ENCODE measurements at regions not wholly inside any gene's neighbourhood (a gene's known extent, or its start where the extent isn't known, plus 50 kb on each side); places are given as distances from the start of the nearest gene placed in this dataset.
A peak's percentile ranks its signal among the peaks of the same experiment; 100 is the strongest.

DNA sequence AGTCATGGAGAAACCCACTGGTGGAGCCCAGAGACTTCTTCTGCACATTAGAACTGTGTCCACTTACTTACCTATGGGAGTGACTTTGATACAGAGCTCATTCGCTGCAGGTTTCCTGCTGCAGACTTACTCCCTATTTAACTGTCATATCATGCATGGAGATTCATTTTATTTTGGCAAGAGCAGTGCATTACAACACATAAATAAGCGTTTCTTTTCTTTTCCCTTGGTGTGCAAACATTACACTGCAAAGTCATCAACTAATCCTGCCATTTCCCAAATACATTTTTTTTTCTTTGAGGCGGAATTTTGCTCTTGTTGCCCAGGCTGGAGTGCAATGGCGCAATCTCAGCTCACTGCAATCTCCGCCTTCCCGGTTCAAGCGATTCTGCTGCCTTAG lies 230.9 kb upstream of the SFRP2 start:
- H3K27ac Mint-ChIP-seq, result no peak overlapping the region
- H3K4me3 Mint-ChIP-seq, result no peak overlapping the region
- no peak for ATAC-seq
- no peak overlapping the region for H3K27ac ChIP-seq (ENCODE audit: low read length)
- H3K9me3 ChIP-seq (ENCODE audit: control insufficient read depth, insufficient read depth, low read length), result no peaks in the 10 kb centered on the region
- TF ChIP-seq, protein P1, sequence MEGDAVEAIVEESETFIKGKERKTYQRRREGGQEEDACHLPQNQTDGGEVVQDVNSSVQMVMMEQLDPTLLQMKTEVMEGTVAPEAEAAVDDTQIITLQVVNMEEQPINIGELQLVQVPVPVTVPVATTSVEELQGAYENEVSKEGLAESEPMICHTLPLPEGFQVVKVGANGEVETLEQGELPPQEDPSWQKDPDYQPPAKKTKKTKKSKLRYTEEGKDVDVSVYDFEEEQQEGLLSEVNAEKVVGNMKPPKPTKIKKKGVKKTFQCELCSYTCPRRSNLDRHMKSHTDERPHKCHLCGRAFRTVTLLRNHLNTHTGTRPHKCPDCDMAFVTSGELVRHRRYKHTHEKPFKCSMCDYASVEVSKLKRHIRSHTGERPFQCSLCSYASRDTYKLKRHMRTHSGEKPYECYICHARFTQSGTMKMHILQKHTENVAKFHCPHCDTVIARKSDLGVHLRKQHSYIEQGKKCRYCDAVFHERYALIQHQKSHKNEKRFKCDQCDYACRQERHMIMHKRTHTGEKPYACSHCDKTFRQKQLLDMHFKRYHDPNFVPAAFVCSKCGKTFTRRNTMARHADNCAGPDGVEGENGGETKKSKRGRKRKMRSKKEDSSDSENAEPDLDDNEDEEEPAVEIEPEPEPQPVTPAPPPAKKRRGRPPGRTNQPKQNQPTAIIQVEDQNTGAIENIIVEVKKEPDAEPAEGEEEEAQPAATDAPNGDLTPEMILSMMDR (IDR thresholded peaks at IDR 0.05), result no peak
- no peaks in the 10 kb centered on the region for H3K4me1 ChIP-seq (ENCODE audit: control insufficient read depth, insufficient read depth, low read length)
- H3K27me3 ChIP-seq (ENCODE audit: control insufficient read depth, insufficient read depth, low read length), result no peaks in the 10 kb centered on the region
- intact Hi-C loops (cut with micrococcal nuclease), result no loop called here
- H3K4me1 Mint-ChIP-seq, result no peaks in the 10 kb centered on the region
- H3K9me3 Mint-ChIP-seq, result no peaks in the 10 kb centered on the region
- H3K4me3 ChIP-seq (ENCODE audit: low read length), result no peak overlapping the region
- H3K36me3 Mint-ChIP-seq, result no peaks in the 10 kb centered on the region
- 91% methylated on average over 7 of the region's 7 CpGs for WGBS (ENCODE audit: insufficient coverage)
- no peak for DNase-seq
- no peaks in the 10 kb centered on the region for H3K36me3 ChIP-seq (ENCODE audit: control insufficient read depth, insufficient read depth, low read length)
- no peaks in the 10 kb centered on the region for H3K27me3 Mint-ChIP-seq (ENCODE audit: low read depth in 2 of 2)

DNA sequence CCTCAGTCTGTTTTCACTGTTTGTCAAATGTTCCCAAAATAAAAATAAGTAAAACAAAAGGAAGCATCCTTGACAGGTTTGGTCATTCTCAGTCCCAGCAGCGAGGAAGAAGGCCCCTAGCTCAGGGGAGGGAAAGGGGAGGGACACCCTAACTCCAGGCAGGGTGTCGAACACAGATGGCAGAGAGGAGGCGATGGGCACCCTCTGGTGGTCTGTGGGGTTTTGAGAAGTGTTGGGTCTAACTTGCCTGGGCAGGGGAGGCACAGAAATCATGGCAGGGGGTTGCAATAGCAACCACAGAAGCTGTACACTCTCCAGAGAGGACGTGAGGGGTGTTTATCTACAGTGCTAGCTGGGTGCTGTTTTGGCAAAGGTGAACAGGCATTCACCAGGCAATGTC lies 229.8 kb upstream of the SFRP2 start:
- H3K27me3 Mint-ChIP-seq (ENCODE audit: low read depth in 2 of 2), result no peaks in the 10 kb centered on the region
- DNase-seq, result peak in 1 of 2 donors; percentile 42
- Histone ChIP-seq H3K4me3 (ENCODE audit: low read length) (no peak overlapping the region), H3K36me3 (ENCODE audit: control insufficient read depth, insufficient read depth, low read length) (no peaks in the 10 kb centered on the region), H3K27me3 (ENCODE audit: control insufficient read depth, insufficient read depth, low read length) (no peaks in the 10 kb centered on the region), H3K9me3 (ENCODE audit: control insufficient read depth, insufficient read depth, low read length) (no peaks in the 10 kb centered on the region), H3K27ac (ENCODE audit: low read length) (no peak overlapping the region), H3K4me1 (ENCODE audit: control insufficient read depth, insufficient read depth, low read length) (no peaks in the 10 kb centered on the region)
- no peaks in the 10 kb centered on the region for H3K9me3 Mint-ChIP-seq
- H3K27ac Mint-ChIP-seq, result no peak overlapping the region
- no peaks in the 10 kb centered on the region for H3K4me1 Mint-ChIP-seq
- intact Hi-C loops (cut with micrococcal nuclease), result no loop called here
- TF ChIP-seq, protein P1 (IDR thresholded peaks at IDR 0.05), result no peak
- ATAC-seq, result no peak
- 33% methylated on average over 4 of the region's 4 CpGs for WGBS (ENCODE audit: insufficient coverage)
- no peak overlapping the region for H3K4me3 Mint-ChIP-seq
- no peaks in the 10 kb centered on the region for H3K36me3 Mint-ChIP-seq

DNA sequence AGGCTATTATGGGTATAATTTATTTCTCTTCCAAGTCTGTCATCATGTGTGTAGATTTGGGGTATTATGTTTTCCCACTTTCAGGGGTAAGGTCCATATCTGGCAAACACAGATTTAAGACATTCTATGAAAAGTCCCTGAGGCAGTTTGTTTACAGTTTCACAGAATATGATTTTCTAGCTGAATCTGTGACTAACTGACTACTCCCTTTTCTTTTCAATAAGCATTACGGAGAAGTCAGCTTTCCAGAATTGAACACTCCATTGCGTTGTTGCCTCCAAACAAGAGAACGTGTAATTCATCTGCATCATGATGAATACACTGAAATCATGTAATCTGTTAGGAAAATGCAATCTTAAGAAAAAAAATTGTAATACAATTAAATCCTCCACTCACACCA lies 226.7 kb upstream of the SFRP2 start:
- H3K27me3 Mint-ChIP-seq (ENCODE audit: low read depth in 2 of 2), result no peaks in the 10 kb centered on the region
- H3K27me3 ChIP-seq (ENCODE audit: control insufficient read depth, insufficient read depth, low read length), result no peaks in the 10 kb centered on the region
- 96% methylated on average over 2 of the region's 3 CpGs for whole genome bisulfite sequencing (ENCODE audit: insufficient coverage)
- ATAC-seq, result no peak
- intact Hi-C loops (cut with micrococcal nuclease), result no loop called here
- no peaks in the 10 kb centered on the region for H3K9me3 Mint-ChIP-seq
- no peak for DNase-seq
- H3K4me3 Mint-ChIP-seq, result no peak overlapping the region
- H3K4me1 Mint-ChIP-seq, result no peaks in the 10 kb centered on the region
- no peaks in the 10 kb centered on the region for H3K36me3 ChIP-seq (ENCODE audit: control insufficient read depth, insufficient read depth, low read length)
- no peaks in the 10 kb centered on the region for H3K36me3 Mint-ChIP-seq
- no peak overlapping the region for H3K4me3 ChIP-seq (ENCODE audit: low read length)
- TF ChIP-seq, protein P1 (IDR thresholded peaks at IDR 0.05), result no peak
- H3K9me3 ChIP-seq (ENCODE audit: control insufficient read depth, insufficient read depth, low read length), result no peaks in the 10 kb centered on the region
- no peak overlapping the region for H3K27ac Mint-ChIP-seq
- H3K4me1 ChIP-seq (ENCODE audit: control insufficient read depth, insufficient read depth, low read length), result no peaks in the 10 kb centered on the region
- H3K27ac ChIP-seq (ENCODE audit: low read length), result no peak overlapping the region

DNA sequence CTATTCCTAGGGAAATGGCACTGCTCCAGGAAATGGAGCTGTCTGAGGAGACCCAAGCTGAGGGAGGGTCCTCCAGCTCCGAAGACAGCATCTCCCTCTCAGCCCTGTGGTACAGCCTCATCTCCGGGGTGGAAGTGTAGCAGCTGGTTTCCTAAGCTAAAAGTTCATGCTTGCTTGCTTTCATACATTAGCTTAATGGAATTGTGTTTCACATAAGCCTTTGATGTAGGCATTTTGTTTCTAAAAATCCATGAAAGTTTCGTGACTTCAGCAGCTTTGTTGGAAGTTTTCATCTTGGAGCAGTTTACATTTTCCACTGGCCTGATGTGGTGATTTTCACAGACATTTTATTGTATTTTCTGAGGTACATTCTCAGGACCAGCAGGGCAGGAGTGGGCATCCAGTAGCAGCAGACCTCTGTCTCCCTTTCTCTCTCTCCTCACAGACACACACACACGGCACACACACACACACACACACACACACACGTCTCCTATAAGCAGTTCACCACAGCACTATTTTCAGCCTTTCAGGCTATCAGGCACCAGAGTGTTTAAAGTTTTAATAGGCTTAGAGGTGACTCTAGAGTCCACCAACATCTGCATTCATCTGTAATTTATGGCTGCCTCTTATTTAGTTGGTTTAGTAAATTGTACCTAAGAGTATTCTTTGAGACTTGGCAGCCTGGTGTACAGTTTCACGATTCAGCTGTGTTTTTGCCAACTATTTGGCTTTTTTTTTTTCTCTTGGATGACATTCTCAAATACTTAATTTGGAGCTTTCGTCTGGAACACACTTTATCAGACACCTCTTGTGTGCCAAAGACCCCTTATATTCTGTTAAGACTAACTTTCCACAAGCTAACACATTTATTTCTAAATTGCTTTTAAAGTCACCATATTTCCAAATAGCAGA lies 225.8 kb upstream of the SFRP2 start:
- TF ChIP-seq, protein P1 (IDR thresholded peaks at IDR 0.05), result no peak
- no peak overlapping the region for H3K27ac ChIP-seq (ENCODE audit: low read length)
- no peaks in the 10 kb centered on the region for H3K27me3 Mint-ChIP-seq (ENCODE audit: low read depth in 2 of 2)
- no peaks in the 10 kb centered on the region for H3K4me1 ChIP-seq (ENCODE audit: control insufficient read depth, insufficient read depth, low read length)
- H3K4me1 Mint-ChIP-seq, result no peaks in the 10 kb centered on the region
- DNase-seq (no peak), ATAC-seq (no peak)
- WGBS (ENCODE audit: insufficient coverage), result 81% methylated on average over 6 of the region's 7 CpGs
- no peaks in the 10 kb centered on the region for H3K36me3 ChIP-seq (ENCODE audit: control insufficient read depth, insufficient read depth, low read length)
- no peak overlapping the region for H3K4me3 Mint-ChIP-seq
- intact Hi-C loops (cut with micrococcal nuclease), result no loop called here
- H3K4me3 ChIP-seq (ENCODE audit: low read length), result no peak overlapping the region
- H3K27me3 ChIP-seq (ENCODE audit: control insufficient read depth, insufficient read depth, low read length), result no peaks in the 10 kb centered on the region
- H3K9me3 ChIP-seq (ENCODE audit: control insufficient read depth, insufficient read depth, low read length), result no peaks in the 10 kb centered on the region
- no peak overlapping the region for H3K27ac Mint-ChIP-seq
- H3K9me3 Mint-ChIP-seq, result no peaks in the 10 kb centered on the region
- no peaks in the 10 kb centered on the region for H3K36me3 Mint-ChIP-seq

Measured in natural killer cell (primary cell).